Hepatocyte (in vitro differentiated cells): ENCODE measurements at regions not wholly inside any gene's neighbourhood (a gene's known extent, or its start where the extent isn't known, plus 50 kb on each side); places are given as distances from the start of the nearest gene placed in this dataset.

Experiments used
- DNase-seq: peaks from one replicate; pipeline ENCODE4 v3.0.0-alpha.2; 2016; ENCODE audit warnings: low spot score
- H2AFZ ChIP-seq: fragments of 200-600 bp; sonication (generic); 2 replicates; pipeline ENCODE4 v1.6.0; 2016; ENCODE audit warnings: antibody characterized with exemption, mild to moderate bottlenecking
- H3K27ac ChIP-seq: fragments of 200-600 bp; sonication (generic); 2 replicates; pipeline ENCODE4 v1.5.1; 2016; ENCODE audit warnings: mild to moderate bottlenecking
- H3K27me3 ChIP-seq: fragments of 200-600 bp; sonication (generic); 2 replicates; pipeline ENCODE4 v1.6.1; 2016
- H3K36me3 ChIP-seq: fragments of 200-600 bp; sonication (generic); replicated peaks from 2 replicates; pipeline ENCODE4 v1.5.1; 2016; ENCODE audit warnings: low read depth; ENCODE audit not compliant: insufficient read depth
- H3K4me1 ChIP-seq: fragments of 200-600 bp; sonication (generic); 2 replicates; pipeline ENCODE4 v1.5.1; 2016; ENCODE audit warnings: mild to moderate bottlenecking, moderate library complexity; ENCODE audit not compliant: insufficient read depth
- H3K4me2 ChIP-seq: fragments of 200-600 bp; sonication (generic); 2 replicates; pipeline ENCODE4 v1.6.0; 2016
- H3K4me3 ChIP-seq: fragments of 200-600 bp; sonication (generic); 2 replicates; pipeline ENCODE4 v1.5.1; 2016; ENCODE audit warnings: mild to moderate bottlenecking
- H3K79me2 ChIP-seq: fragments of 200-600 bp; sonication (generic); 2 replicates; pipeline ENCODE4 v1.6.0; 2017; ENCODE audit warnings: mild to moderate bottlenecking
- H3K9me2 ChIP-seq: fragments of 200-600 bp; sonication (generic); replicated peaks from 2 replicates; pipeline ENCODE4 v1.6.0; 2017; ENCODE audit warnings: mild to moderate bottlenecking; ENCODE audit not compliant: insufficient read depth
- H3K9me3 ChIP-seq: fragments of 200-600 bp; sonication (generic); 2 replicates; pipeline ENCODE4 v1.5.1; 2016; ENCODE audit warnings: low read depth, mild to moderate bottlenecking
- H4K20me1 ChIP-seq: fragments of 200-600 bp; sonication (generic); 2 replicates; pipeline ENCODE4 v1.6.0; 2016; ENCODE audit warnings: mild to moderate bottlenecking; ENCODE audit not compliant: insufficient read depth, poor library complexity, severe bottlenecking
- CTCF ChIP-seq: fragments of 200-600 bp; sonication (generic); IDR thresholded peaks from 2 replicates; pipeline ENCODE4 v1.5.1; 2016; ENCODE audit warnings: antibody characterized with exemption, mild to moderate bottlenecking; ENCODE audit not compliant: poor library complexity
- EZH2 ChIP-seq: fragments of 200-600 bp; sonication (generic); IDR thresholded peaks from 2 replicates; pipeline ENCODE4 v1.6.1; 2016; ENCODE audit warnings: antibody characterized with exemption, mild to moderate bottlenecking, borderline replicate concordance
- EZH2phosphoT487 ChIP-seq: fragments of 200-600 bp; sonication (generic); IDR thresholded peaks from one replicate; pipeline ENCODE4 v1.6.1; 2018; ENCODE audit warnings: antibody characterized with exemption, mild to moderate bottlenecking, low read depth, moderate library complexity; ENCODE audit not compliant: unreplicated experiment, severe bottlenecking
- WGBS: methylation state at CpG from one replicate; pipeline ENCODE4 v1.1.6; 2016; ENCODE audit warnings: low lambda C conversion rate; ENCODE audit errors: missing lambda C conversion rate; 5-methylcytosine and 5-hydroxymethylcytosine counted together

DNA sequence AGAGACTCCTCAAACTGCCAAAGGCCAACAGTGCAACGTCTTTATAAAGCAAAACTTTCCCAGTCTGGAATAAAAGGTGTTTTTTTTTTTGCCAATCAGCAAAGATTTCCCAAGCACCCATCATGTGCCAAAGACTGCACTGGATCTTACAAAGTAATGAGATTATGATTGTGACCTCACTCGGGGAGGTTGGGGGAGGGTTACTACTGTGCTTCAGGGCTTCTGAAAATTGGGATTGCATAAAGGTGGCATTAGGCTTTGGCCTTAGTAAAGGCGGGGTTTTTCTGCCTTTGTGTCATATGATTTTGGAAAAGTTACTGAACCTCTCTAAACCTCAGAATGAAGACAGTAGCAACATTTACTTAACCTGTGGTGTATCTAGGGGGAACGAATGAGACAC lies 233.8 kb downstream of the DACT1 start:
- no peak overlapping the region for H2AFZ ChIP-seq
- H3K4me2 ChIP-seq: no peak overlapping the region
- 78% methylated on average over 4 of the region's 4 CpGs for WGBS

GRCh38 chr14:58872061-58872460 lies 234.3 kb downstream of the DACT1 start:
- DNase-seq: no peak
- WGBS: 90% methylated on average over 6 of the region's 6 CpGs

More for the DNA sequence above, 233.8 kb downstream of the DACT1 start:
- TF ChIP-seq EZH2phosphoT487 (no peak), EZH2 (no peak), CTCF (no peak)
- Histone ChIP-seq H3K4me1 (no peaks in the 10 kb centered on the region), H3K9me2 (no peaks in the 10 kb centered on the region), H3K9me3 (no peaks in the 10 kb centered on the region), H3K36me3 (no peaks in the 10 kb centered on the region), H4K20me1 (no peaks in the 10 kb centered on the region), H3K79me2 (no peaks in the 10 kb centered on the region), H3K27me3 (no peaks in the 10 kb centered on the region), H3K4me3 (no peak overlapping the region), H3K27ac (no peak overlapping the region)
- no peak for DNase-seq

GRCh38 chr14:58873228-58873953 lies 235.6 kb downstream of the DACT1 start:
- no peaks in the 10 kb centered on the region for H3K9me3 ChIP-seq
- no peak overlapping the region for H3K27ac ChIP-seq
- H3K4me3 ChIP-seq: no peak overlapping the region
- no peaks in the 10 kb centered on the region for H3K27me3 ChIP-seq
- H3K36me3 ChIP-seq: no peaks in the 10 kb centered on the region
- no peaks in the 10 kb centered on the region for H3K79me2 ChIP-seq
- 69% methylated on average over 5 of the region's 5 CpGs for WGBS
- H3K4me1 ChIP-seq: no peaks in the 10 kb centered on the region
- H2AFZ ChIP-seq: no peak overlapping the region
- no peak overlapping the region for H3K4me2 ChIP-seq
- no peak for DNase-seq
- H3K9me2 ChIP-seq: no peaks in the 10 kb centered on the region
- TF ChIP-seq CTCF: no peak
- TF ChIP-seq EZH2phosphoT487: no peak
- TF ChIP-seq EZH2: no peak
- H4K20me1 ChIP-seq: no peaks in the 10 kb centered on the region

More at GRCh38 chr14:58872061-58872460, 234.3 kb downstream of the DACT1 start:
- H3K27ac ChIP-seq: no peak overlapping the region
- H3K79me2 ChIP-seq: no peaks in the 10 kb centered on the region
- no peaks in the 10 kb centered on the region for H4K20me1 ChIP-seq
- H3K36me3 ChIP-seq: no peaks in the 10 kb centered on the region
- H3K9me2 ChIP-seq: no peaks in the 10 kb centered on the region
- H3K27me3 ChIP-seq: no peaks in the 10 kb centered on the region
- TF ChIP-seq CTCF: no peak
- TF ChIP-seq EZH2: no peak
- TF ChIP-seq EZH2phosphoT487: no peak
- no peak overlapping the region for H2AFZ ChIP-seq
- H3K4me1 ChIP-seq: no peaks in the 10 kb centered on the region
- no peak overlapping the region for H3K4me3 ChIP-seq
- no peaks in the 10 kb centered on the region for H3K9me3 ChIP-seq
- no peak overlapping the region for H3K4me2 ChIP-seq
